ENCODE measurements at regions not wholly inside any gene's neighbourhood (a gene's known extent, or its start where the extent isn't known, plus 50 kb on each side); places are given as distances from the start of the nearest gene placed in this dataset.

DNA sequence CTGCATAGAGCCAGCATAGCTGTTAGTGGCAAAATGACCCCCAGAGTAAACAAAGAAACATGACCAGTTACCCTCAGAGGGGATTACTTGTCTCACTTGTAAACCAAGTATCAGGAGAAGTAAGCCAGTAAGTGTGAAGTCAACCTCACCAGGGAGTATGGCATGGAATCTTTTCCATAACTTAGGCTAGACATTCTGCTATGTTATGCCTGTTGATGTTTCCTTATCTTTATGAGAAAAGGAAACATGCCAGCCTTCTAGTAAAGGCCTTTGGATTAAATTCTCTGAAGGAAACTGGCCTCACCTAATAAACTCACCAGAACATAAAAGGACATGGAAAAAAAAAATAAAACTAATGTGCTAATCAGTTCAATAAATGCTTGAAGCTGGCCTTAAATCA, 87.7 kb downstream of the SEM1 start:
- TF ChIP-seq CEBPB (IDR thresholded peaks at IDR 0.05) = no peak
- no peak for TF ChIP-seq HOXB5 (CRISPR knock-in tag; IDR thresholded peaks at IDR 0.05)
- TF ChIP-seq CHD2 (IDR thresholded peaks at IDR 0.05; ENCODE audit: low read length, partially characterized antibody) = no peak
- TF ChIP-seq, protein P1, sequence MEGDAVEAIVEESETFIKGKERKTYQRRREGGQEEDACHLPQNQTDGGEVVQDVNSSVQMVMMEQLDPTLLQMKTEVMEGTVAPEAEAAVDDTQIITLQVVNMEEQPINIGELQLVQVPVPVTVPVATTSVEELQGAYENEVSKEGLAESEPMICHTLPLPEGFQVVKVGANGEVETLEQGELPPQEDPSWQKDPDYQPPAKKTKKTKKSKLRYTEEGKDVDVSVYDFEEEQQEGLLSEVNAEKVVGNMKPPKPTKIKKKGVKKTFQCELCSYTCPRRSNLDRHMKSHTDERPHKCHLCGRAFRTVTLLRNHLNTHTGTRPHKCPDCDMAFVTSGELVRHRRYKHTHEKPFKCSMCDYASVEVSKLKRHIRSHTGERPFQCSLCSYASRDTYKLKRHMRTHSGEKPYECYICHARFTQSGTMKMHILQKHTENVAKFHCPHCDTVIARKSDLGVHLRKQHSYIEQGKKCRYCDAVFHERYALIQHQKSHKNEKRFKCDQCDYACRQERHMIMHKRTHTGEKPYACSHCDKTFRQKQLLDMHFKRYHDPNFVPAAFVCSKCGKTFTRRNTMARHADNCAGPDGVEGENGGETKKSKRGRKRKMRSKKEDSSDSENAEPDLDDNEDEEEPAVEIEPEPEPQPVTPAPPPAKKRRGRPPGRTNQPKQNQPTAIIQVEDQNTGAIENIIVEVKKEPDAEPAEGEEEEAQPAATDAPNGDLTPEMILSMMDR (IDR thresholded peaks at IDR 0.05) = no peak
- no peak for TF ChIP-seq RAD21 (conservative IDR thresholded peaks at IDR 0.05 in 1 of 2, IDR thresholded peaks at IDR 0.05 in 1 of 2)
- no peak for TF ChIP-seq POLR2AphosphoS2 (conservative IDR thresholded peaks at IDR 0.05; ENCODE audit: low read length)
- no peak for TF ChIP-seq SMC3 (IDR thresholded peaks at IDR 0.05)
- TF ChIP-seq SREBF2 (IDR thresholded peaks at IDR 0.05) = no peak
- TF ChIP-seq NR3C1 (IDR thresholded peaks at IDR 0.05) = no peak
- TF ChIP-seq HDAC2 (IDR thresholded peaks at IDR 0.05) = no peak
- TF ChIP-seq ZNF302 (CRISPR knock-in tag; IDR thresholded peaks at IDR 0.05) = no peak
- TF ChIP-seq, protein P2, sequence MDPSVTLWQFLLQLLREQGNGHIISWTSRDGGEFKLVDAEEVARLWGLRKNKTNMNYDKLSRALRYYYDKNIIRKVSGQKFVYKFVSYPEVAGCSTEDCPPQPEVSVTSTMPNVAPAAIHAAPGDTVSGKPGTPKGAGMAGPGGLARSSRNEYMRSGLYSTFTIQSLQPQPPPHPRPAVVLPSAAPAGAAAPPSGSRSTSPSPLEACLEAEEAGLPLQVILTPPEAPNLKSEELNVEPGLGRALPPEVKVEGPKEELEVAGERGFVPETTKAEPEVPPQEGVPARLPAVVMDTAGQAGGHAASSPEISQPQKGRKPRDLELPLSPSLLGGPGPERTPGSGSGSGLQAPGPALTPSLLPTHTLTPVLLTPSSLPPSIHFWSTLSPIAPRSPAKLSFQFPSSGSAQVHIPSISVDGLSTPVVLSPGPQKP (IDR thresholded peaks at IDR 0.05; ENCODE audit: low read depth, low read length) = no peak
- TF ChIP-seq, protein P3, sequence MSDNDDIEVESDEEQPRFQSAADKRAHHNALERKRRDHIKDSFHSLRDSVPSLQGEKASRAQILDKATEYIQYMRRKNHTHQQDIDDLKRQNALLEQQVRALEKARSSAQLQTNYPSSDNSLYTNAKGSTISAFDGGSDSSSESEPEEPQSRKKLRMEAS (IDR thresholded peaks at IDR 0.05) = no peak
- no peak for TF ChIP-seq PHF8 (IDR thresholded peaks at IDR 0.05; ENCODE audit: borderline replicate concordance, low read depth)

All from A549 (cell line).